Cardiac fibroblast (primary cell): ENCODE measurements at regions not wholly inside any gene's neighbourhood (a gene's known extent, or its start where the extent isn't known, plus 50 kb on each side); places are given as distances from the start of the nearest gene placed in this dataset.

Experiments
- DNase-seq, 2 donors: peaks; one replicate each; pipeline versions ENCODE4 v3.0.0 to v3.0.0-alpha.2; 2010; ENCODE audit warnings: low read depth in 2 of 2
- H3K4me3 ChIP-seq, 2 donors: replicated peaks in 1 of 2; 1 replicate in 1 of 2; 2 replicates in 1 of 2; pipeline ENCODE4 v1.5.1; 2011; ENCODE audit warnings: low read depth in 2 of 2, low read length in 2 of 2, mild to moderate bottlenecking in 2 of 2, moderate library complexity in 1 of 2
- TF ChIP-seq, protein P1 (sequence below): IDR thresholded peaks from one replicate; pipeline ENCODE4 v1.5.1; 2011; ENCODE audit warnings: low read depth, mild to moderate bottlenecking, low read length, inconsistent platforms

DNA sequence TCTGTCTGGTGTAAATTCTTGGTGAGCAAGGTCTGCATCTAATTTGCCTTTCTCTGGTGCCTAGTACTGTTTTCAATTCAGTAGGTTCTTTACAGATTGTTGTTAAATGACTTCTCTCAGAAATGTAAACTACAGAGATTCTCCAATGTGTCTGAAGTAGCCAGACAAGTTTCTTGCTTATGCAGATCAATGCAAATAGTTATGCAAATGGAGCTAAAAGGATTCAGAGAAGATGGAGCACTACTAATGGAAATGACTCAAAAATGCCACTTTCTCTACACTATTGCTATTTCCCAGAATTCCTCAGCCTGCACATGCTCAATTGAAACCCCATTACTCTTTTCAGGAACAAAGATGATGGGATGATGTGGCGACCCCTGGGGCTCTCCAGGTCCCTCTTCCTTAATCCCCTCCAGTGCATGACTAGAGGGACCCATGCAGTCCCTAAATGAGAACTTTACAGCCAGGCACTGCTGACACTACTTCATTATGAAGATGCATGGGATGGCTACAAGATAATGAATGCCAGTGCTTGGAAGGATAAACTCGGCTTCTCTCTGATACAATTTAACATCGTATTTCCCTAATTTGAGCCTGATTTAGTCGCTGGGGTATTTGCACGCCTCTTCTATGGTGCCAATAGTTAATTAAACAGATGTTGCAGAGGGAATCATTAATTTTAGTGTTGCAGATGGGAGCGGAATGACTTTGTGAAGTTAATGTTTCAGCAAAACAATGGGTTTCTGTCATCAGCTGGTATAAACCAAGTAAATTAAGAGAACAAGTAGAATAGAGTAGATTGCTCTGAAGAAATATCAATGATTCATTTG, 753.2 kb downstream of the TLR4 start:
- TF ChIP-seq, protein P1, sequence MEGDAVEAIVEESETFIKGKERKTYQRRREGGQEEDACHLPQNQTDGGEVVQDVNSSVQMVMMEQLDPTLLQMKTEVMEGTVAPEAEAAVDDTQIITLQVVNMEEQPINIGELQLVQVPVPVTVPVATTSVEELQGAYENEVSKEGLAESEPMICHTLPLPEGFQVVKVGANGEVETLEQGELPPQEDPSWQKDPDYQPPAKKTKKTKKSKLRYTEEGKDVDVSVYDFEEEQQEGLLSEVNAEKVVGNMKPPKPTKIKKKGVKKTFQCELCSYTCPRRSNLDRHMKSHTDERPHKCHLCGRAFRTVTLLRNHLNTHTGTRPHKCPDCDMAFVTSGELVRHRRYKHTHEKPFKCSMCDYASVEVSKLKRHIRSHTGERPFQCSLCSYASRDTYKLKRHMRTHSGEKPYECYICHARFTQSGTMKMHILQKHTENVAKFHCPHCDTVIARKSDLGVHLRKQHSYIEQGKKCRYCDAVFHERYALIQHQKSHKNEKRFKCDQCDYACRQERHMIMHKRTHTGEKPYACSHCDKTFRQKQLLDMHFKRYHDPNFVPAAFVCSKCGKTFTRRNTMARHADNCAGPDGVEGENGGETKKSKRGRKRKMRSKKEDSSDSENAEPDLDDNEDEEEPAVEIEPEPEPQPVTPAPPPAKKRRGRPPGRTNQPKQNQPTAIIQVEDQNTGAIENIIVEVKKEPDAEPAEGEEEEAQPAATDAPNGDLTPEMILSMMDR = no peak
- no peak for DNase-seq
- H3K4me3 ChIP-seq = no peak overlapping the region

DNA sequence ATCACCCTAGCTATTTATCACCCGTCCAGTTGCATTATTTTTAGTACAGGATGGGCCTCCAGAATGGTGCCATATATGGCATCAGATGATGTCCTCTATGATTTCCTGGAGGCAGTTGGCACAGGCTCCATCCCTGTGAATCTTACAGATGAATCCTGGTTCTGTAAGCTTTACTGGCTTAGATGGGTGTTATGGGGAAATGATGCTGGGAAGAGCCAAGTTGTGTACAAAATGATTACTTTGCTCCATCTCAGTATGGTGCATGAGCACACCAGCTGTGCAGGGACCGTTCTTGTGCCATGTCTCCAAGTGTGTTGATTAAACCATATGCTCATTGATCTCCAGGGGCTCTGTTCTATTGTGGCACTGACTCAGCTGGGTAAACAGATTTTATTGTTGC, 755.7 kb downstream of the TLR4 start:
- DNase-seq = no peak
- TF ChIP-seq, protein P1 = no peak
- H3K4me3 ChIP-seq = no peak overlapping the region

DNA sequence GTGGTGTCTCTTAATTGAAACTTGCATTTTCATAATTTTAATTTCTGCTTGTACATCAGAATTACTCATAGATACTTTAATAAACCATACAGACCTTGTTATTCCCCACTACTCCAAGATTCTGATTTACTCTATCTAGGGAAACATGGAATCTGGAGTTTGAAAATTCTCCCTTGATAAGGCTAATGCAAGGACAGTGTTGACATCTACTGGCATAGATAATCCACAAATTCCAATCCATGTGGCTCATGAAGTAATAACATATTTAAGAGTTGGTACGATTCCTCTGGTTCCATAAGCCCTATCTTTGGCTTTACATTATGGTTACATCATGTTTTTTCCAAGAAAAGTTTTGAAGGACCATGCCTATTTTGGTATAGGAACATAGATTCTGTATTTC, 759.2 kb downstream of the TLR4 start:
- DNase-seq = no peak
- TF ChIP-seq, protein P1 = no peak
- no peak overlapping the region for H3K4me3 ChIP-seq

DNA sequence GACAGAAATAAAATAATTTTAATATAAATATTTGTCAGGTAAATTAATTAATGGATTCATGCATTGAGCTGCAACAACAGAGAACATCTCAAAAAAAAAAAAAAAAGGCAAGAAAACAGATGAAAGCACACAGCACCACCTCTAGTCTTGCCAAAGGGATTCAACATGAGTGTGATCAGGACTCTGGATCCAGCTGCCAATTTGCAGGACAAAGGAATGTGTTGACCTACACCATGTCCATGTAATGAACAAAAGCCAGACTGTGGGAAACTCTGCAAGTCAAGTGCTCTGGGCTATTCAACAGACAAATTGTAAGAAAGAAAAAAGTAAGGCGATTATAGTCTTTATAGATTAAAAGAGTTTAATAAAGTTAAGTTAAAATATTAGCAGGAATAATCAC, 769.3 kb downstream of the TLR4 start:
- TF ChIP-seq, protein P1 = no peak
- DNase-seq = no peak
- no peak overlapping the region for H3K4me3 ChIP-seq

DNA sequence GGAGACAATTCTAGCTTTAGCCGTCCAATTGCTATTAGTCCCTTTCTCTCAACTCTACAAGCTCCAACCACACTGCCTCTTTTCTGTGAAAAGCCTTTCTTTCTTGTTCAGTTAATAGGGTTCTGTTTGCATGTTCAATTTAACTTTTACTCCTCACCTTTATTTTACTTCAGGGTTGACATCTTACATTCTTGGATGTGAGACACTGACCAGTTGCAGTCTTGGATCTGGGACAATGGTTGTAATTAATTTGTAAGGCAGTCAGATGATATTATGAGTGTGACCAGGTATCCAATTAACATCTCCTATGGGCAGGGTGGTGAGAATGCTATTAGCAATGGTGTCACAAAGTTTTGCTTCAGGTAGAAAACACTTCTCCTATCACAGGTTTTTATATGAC, 774.5 kb downstream of the TLR4 start:
- no peak overlapping the region for H3K4me3 ChIP-seq
- no peak for DNase-seq
- TF ChIP-seq, protein P1 = no peak

DNA sequence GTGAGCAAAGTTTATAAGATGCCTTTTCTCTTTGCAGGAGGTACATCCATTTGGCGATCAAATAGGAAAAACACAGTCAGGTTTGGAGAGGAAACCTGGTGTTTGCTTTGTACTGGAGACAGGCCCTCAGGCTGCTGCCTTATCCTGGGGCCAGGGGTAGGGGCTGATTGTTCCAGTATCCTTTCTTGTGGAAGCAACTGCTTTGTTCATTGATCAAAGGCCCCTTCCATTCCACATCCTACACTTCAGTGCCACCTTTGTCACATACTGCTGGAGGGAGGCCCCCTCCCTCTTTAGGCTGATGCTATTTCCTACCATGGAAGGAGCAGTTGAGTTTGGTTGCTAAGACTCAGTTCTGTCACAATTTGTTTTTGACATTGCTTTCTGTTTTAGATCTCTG, 778.1 kb downstream of the TLR4 start:
- TF ChIP-seq, protein P1 = no peak
- DNase-seq = no peak
- no peak overlapping the region for H3K4me3 ChIP-seq

DNA sequence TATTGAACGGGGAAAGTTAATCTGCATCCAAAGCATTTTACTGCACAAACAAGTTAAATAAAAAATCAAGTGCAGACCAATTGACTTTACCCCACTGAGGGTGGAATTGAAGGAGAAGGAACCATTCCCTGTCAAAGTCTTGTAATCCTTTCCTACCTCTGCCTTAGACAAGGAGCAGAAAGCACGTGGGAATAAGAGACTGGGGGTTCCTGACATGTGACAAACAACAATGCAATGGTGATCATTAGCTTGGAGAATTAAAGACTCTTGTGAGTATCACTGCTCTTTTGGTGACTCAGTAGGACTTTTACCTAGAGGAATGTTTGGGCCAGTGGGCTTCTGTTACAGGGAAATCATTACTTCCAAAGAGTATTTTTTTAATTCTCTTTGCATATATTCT, 779.5 kb downstream of the TLR4 start:
- TF ChIP-seq, protein P1 = no peak
- no peak for DNase-seq
- H3K4me3 ChIP-seq = no peak overlapping the region
